ENCODE measurements at regions not wholly inside any gene's neighbourhood (a gene's known extent, or its start where the extent isn't known, plus 50 kb on each side); places are given as distances from the start of the nearest gene placed in this dataset.
"Not testable (repeated sequence)": the region's sequence is repeated elsewhere in the genome, so short reads cannot be mapped to it uniquely, and the experiment has no call there.

DNA sequence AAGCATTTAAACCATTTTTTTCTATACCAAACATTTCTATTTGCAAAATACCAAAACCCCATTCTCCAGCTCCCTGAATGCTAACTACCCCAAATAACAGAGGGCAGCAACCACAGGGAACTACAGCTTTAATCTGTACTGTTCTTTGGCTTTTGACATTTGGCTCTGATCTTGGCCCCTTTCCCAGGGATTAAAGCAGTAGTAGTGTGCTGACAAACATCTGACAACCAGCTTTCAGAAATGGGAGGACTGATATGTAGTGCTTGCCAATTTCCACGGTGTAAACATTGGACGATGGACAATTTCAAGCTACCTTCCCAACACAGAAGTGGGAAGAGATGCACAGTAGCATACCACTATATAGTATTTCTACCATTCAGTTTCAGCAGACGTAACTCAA is 88.4 kb upstream of the TEAD1 start:
- DNase-seq (ENCODE audit: low spot score), result no peak

DNA sequence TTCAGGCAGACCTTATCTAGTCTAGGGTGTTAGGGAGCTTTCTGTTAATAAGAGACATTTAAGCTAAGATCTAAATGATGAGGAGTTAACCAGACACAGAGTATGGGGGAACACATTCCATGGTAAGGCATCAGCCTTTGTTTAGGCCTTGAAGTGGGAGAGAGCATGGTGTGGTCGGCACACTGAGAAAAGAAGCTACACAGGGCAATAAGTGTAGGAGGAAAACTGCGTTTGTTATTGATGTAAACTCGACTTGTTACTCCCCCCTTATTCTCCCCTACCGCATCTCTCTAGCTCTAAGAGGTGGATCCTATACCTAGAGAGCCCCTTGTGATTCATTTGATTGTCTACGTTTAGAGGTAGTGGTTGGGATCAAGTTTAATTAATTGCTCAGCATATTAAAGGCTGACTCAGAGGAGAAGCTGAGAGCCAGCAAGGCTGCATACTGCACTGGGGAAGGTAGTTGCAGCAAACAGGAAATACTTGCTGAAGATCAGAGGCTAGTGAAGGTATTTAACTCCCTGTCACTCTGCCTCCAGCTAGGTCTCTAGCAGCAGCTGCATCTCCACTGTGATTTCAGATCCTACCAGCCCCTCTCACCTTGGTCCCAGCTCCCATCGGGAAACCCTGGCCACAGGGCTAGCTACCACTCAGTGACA is 86.8 kb upstream of the TEAD1 start:
- DNase-seq (ENCODE audit: low spot score), result no peak

DNA sequence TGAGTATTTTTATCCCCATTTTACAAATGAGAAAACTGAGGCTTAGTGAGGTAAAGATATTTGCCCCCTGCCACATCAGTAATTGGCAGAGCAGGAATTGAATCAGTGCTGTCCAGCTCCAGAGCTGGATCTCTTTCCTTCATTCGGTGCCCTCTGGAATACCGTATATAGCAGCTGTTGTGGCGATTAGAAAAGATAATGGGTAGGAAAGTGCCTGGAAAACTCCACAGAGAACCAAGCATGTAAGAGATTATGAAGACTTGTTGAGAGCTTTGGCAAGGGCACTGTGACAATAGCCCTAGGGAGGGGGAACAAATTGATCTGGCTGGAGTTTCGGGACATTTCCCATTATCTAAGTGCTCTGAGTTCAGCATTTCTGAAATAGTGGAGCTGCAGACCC is 82.5 kb upstream of the TEAD1 start:
- no peak for DNase-seq (ENCODE audit: low spot score)

DNA sequence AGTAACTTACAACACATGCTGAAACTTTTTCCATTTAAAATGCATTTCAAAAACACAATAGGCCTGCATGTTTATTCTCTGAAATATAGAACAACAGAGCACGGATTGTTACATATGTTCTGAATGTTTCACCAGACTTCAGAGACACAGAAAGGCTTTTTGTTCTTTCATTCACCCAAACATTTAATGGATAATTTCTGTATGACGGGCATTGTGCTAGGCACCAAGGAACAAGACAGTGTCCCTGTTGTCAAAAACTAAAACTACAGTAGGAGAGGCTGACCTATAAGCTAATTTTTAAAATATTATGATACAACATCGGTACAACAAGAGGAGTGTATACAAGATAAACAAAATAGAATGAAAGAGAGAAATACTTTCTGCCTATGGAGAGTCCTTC is 81.9 kb upstream of the TEAD1 start:
- DNase-seq (ENCODE audit: low spot score), result peak; percentile 75

DNA sequence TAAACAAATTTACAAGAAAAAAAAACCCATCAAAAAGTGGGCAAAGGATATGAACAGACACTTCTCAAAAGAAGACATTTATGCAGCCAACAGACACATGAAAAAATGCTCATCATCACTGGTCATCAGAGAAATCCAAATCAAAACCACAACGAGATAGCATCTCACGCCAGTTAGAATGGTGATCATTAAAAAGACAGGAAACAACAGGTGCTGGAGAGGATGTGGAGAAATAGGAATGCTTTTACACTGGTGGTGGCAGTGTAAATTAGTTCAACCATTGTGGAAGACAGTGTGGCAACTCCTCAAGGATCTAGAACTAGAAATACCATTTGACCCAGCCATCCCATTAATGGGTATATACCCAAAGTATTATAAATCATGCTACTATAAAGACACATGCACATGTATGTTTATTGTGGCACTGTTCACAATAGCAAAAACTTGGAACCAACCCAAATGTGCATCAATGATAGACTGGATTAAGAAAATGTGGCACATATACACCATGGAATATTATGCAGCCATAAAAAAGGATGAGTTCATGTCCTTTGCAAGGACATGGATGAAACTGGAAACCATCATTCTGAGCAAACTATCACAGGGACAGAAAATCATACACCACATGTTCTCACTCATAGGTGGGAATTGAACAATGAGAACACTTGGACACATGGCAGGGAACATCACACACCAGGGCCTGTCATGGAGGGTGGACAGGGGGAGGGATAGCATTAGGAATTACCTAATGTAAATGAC is 79.0 kb upstream of the TEAD1 start:
- DNase-seq (ENCODE audit: low spot score), result not testable (repeated sequence)

DNA sequence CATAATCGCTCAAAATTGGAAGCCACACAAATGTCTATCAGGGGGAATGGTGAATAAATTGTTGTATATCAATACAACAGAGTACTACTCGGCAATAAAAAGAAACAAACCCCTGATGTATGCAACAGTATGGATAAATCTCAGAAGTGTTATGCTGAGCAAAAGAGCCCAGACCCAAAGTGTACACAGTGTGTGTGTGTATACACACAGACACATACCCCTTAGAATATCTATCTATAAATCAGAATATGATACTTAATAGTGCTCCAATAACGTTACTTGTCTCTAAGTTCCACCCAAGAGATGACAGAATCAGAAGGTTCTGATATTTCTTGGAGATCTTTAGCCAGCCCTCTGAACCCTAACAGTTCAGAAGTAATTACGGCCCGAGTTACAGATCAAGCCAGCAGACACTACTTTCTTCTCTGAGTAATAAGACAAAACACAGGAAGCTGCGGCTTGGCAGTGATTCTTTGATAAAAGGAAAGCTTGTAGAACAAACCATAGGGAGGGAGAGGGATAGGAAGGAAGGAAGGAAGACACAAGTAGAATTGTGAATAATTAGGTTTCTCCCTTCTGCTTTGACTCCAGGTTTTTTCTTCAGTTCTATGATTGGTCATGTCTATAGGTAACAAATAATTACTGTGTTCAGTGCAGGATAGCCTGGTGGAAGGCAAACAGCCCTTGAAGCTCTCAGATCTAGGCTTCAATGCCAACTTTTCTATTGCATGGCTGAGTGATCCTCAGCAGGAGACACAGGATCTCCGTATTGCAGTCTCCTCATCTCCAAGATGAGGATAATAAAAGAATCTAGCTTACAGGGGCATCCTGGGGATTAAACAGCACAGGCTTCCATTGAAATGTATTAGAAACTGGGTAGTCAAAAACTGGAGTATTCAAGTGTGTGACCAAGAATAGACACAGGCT is 75.6 kb upstream of the TEAD1 start:
- peak; percentile 64 for DNase-seq (ENCODE audit: low spot score)

DNA sequence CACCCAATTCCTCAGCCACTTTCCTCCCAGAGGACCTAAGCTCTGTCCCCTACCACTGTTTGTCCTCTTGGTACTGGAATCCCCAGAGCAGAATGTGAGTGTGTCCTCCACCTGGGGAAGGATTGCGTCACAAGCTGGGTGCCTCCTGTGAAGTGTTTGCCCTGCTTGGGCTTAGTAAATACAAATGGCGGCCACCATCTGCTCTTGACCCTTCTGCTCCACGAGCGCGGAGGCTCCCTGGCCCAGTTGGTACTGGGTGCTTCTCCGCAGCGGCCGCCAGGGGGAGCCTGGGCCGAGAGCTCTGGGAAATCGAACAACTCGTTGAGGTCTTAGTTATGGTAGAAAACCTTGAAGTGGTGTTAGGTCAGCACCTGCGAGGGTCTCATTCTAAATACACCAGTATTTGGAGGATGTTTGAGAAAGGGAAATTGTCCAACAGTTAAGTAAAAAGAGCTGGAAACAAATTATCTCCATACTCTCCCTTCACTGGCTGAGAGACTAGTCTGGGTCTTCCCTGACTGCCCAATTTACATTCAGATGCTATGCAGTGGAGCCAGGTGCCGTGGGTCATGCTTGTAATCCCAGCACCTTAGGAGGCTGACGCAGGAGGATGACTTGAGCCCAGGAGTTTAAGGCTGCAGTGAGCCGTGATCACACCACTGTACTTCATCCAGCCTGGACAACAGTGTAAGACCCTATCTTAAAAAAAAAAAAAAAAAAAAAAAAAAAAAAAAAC is 74.6 kb upstream of the TEAD1 start:
- DNase-seq (ENCODE audit: low spot score), result no peak

DNA sequence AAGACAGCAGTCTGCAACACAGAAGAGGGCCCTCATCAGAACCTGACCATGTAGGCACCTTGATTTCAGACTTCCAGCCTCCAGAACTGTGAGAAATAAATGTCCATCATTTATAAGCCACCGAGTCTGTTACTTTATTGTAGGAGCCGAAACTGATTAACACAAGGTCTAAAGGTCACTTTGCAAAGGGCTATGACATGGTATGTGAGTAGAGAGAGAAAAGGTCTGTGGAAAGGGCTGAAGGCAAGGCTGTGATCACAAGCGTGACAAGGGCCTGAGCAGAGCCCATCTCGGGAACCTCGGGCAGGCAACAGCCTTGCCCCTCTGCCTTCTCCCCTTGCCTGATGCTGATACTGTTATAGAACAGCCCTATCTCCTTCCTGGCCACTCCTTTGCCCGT is 73.4 kb upstream of the TEAD1 start:
- DNase-seq (ENCODE audit: low spot score), result no peak

DNA sequence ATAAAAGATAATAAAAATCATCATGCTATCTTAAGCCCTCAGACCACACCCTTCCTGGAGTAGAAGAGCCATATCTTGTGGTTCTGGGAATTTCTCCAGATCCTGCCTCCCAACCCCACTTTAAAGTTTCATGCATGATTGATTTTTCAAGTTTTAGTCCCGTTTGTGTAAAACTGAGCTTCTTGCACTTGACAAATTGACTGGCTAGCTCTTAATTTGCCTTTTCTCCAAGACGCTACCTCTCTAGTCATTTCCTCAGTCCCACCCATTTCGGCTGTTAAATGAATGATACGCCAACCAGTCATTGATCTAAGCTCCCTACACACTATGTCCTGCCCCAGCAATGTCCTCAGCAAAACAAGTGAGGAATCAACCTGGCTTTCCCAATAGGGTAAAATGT is 71.8 kb upstream of the TEAD1 start:
- DNase-seq (ENCODE audit: low spot score), result no peak

DNA sequence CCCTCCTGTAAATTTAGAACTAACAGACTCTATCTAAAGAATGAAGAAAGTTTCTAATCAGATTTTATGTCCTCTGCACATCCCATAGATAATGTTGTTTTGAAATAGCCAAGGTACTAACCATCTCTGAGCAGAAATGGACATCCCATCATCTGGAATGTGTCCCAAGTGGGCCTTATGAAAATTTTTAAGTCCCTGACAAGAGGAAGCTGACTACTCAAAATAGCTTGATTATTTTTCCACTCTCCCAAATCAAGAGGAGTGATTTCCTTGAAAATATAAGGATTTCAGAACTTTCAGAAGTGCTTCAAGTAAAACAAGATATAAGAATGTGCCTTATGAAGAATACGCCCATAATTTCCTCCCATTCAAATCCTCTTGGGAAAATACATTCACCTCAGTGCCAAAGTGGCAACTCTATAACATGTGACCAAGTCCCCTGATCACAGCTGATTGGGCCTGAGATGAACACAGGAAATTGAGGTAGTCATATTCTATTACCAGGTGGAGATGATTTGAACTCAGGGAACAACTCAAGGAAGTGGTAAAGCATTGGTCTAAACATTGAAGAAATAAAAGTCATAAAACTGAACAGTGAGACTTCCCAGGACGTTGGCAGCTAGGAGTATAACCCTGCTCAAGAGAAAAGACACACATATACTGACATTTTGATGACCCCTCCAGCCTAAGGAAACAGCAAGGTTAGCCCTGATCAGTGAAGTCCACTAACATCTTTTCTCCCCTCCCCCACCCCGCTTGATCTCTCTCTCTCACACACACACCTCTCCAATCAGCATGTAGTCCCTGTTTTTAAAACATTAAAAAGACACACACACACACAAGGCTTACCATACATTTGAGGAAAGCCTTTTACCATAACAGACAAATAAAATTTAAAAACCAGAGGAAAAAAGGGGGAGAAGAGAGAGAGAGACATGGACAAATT is 70.8 kb upstream of the TEAD1 start:
- DNase-seq (ENCODE audit: low spot score), result no peak

DNA sequence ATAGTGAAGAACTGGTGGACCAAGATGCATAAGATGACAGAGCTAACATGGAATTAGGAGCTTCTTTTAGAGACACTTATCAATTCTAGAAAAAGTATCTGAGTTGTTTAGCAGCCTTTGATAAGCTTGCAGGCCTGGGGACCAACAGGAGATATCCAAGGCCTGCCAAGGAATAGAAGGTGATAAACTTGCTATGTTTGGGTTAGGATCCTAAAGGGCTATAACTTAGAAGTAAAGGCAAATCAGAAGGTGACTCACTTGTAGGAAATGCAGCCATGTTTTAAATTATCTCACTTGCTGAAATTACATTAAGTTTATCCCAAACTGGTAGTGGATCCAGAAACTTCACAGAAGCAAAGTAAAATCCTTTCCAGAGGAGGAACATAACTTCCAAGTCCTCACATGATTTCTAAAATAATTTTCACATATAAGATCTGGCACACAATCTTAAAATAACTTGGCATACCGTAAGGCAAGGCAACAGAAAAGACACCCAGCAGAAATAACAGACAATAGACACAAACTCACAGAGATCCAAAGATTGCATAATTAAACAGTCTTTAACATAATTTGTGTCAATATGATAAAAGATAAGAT is 69.6 kb upstream of the TEAD1 start:
- no peak for DNase-seq (ENCODE audit: low spot score)

DNA sequence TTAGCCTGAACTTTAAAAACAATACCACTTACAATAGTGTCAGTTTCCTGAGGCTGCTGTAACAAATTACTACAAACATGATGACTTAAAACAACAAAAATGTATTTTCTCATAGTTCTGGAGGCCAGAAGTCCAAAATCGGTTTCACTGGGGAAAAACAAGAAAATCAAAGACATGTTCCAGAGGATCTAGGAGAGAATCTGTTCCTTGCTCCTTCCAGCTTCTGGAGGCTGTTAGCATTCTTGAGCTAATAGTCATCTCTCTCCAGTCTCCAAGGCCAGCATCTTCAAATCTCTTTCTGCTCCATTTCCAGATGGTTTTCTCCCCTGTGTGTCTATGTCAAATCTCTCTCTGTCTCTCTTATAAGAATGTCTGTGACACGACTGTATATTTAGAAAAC is 67.6 kb upstream of the TEAD1 start:
- DNase-seq (ENCODE audit: low spot score), result no peak

DNA sequence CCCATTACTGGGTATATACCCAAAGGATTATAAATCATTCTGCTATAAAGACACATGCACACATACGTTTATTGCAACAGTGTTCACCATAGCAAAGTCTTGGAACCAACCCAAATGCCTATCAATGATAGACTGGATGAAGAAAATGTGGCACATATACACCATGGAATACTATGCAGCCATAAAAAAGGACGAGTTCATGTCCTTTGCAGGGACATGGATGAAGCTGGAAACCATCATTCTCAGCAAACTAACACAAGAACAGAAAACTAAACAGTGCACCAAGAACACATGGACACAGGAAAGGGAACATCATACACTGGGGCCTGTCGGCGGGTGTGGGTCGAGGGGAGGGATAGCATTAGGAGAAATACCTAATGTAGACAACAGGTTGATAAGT is 65.5 kb upstream of the TEAD1 start:
- not testable (repeated sequence) for DNase-seq (ENCODE audit: low spot score)

DNA sequence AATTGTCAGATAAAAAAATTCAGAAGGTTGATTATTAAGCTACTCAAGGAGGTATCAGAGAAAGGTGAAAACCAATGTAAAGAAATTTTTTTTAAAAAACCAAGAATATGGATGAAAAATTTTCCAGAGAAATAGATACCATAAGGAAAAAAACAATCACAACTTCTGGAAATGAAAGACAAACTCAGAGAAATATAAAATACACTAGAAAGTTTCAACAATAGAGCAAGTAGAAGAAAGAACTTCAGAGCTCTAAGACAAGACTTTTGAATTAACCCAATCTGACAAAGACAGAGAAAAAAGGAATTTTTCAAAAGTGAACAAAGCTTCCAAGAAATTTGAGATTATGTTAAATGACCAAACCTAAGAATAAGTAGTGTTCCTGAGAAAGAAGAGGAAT is 62.9 kb upstream of the TEAD1 start:
- DNase-seq (ENCODE audit: low spot score), result no peak

DNA sequence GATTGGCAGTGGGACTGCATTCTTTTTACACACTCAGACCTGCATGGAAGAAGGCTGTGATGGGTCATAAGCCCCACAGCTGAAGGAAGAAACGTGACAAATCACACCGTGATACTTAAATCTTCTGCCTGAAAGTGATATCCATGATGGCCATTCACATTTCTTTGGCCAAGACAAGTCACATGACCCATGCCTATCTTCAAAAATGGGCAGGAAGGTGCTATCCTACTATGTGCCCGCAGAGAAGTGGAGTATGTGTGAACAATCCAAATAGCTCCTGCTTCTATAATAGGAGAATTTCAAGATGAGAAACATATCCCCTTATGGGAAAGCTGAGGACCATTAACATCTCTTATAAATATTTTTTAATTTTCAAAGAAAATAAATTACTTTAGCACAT is 56.6 kb upstream of the TEAD1 start:
- DNase-seq (ENCODE audit: low spot score), result no peak

DNA sequence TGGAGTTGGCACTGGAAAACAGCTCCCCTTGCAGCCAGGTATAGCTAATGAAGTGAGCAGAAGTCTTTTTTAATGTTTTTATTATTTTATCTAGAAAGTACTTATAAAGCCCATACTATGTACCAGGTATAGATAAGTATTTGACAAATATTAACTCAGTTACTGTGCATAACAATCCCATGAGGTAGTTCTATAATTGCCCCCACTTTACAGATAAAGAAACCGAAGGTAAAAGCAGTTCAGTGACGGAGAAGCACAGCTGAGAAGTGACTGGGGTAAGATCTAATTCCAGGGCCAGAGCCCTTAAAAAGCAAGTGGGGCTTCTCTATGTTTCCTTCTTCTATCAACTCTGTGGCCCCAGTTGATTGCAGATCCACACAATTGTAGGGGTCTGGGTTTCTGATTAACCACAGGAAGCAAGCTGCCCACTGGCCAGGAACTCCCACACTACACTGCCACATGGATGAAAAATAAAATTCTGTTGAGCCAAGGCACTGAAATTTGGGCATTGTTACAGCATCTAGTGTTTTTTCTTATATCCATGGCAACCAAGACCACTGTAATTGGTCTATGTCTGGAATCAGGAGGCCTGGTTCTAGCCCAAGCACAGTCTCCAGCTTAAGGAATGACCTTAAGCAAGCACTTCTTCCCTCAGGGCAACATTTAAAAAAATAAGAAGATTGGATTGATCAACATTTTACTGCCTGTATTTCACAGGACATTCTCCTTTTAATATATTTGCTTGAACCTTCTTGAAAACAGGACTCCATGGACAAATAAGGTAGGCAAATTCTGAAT is 55.3 kb upstream of the TEAD1 start:
- DNase-seq (ENCODE audit: low spot score), result no peak

DNA sequence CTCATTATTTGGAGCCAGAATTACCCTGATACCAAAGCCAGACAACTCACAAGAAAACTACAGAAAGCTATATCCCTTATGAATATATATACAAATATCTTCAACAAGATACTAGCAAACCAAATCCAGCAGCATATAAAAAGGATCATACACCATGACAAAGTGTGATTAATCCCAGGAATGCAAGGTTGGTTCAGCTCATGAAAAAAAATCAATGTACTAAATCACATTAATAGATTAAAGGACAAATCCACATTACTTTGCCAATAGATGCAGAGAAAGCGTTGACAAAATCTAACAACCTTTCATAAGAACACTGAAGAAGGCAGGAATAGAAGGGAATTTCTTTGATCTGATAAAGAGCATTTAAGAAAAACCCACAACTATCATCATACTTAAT is 50.4 kb upstream of the TEAD1 start:
- no peak for DNase-seq (ENCODE audit: low spot score)

Measured in COLO829 (cell line).